Tibial nerve (tissue), 4 donors: ENCODE measurements at regions not wholly inside any gene's neighbourhood (a gene's known extent, or its start where the extent isn't known, plus 50 kb on each side); places are given as distances from the start of the nearest gene placed in this dataset.

Source experiments
- CTCF ChIP-seq, 5 experiments: fragments of 200-600 bp in 3 of 5; fragments of 450-650 bp in 2 of 5; sonication (generic) in 3 of 5; IDR thresholded peaks; one replicate each; pipeline ENCODE4 v1.5.1; 2016 to 2019; ENCODE audit warnings: antibody characterized with exemption in 5 of 5, mild to moderate bottlenecking in 3 of 5, moderate library complexity in 2 of 5
- EP300 ChIP-seq, 2 donors: sonication (generic); formaldehyde crosslinking; IDR thresholded peaks; one replicate each; pipeline ENCODE4 v1.6.1; 2017; ENCODE audit warnings: antibody characterized with exemption in 2 of 2, mild to moderate bottlenecking in 1 of 2

GRCh38 chrX:139170526-139171173, 359.9 kb upstream of the F9 start:
- no peak for TF ChIP-seq CTCF (IDR thresholded peaks at IDR 0.05)
- no peak for TF ChIP-seq EP300 (IDR thresholded peaks at IDR 0.05)
